ENCODE measurements at regions not wholly inside any gene's neighbourhood (a gene's known extent, or its start where the extent isn't known, plus 50 kb on each side); places are given as distances from the start of the nearest gene placed in this dataset.
"Not testable (repeated sequence)": the region's sequence is repeated elsewhere in the genome, so short reads cannot be mapped to it uniquely, and the experiment has no call there.

DNA sequence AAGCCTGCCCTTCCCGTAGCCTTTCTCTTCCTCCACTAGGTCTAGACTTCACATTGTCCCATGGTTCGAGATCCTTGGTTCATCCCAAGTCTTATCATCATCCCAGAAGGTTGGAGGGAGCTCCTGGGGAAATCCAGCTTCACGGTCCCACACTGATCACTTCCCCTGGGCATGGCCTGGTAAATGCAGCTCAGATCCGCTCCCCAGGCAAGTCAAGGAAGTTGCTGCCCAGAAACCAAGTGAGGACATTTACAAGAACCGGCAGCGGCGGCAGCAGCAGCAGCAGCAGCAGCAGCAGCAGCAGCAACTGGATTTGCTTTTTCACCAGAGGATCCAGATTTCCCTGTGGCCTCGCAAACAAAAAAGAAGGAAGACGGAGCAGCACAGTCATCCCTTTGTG, 339.2 kb downstream of the CACNA1B start:
- TF ChIP-seq, protein P1, sequence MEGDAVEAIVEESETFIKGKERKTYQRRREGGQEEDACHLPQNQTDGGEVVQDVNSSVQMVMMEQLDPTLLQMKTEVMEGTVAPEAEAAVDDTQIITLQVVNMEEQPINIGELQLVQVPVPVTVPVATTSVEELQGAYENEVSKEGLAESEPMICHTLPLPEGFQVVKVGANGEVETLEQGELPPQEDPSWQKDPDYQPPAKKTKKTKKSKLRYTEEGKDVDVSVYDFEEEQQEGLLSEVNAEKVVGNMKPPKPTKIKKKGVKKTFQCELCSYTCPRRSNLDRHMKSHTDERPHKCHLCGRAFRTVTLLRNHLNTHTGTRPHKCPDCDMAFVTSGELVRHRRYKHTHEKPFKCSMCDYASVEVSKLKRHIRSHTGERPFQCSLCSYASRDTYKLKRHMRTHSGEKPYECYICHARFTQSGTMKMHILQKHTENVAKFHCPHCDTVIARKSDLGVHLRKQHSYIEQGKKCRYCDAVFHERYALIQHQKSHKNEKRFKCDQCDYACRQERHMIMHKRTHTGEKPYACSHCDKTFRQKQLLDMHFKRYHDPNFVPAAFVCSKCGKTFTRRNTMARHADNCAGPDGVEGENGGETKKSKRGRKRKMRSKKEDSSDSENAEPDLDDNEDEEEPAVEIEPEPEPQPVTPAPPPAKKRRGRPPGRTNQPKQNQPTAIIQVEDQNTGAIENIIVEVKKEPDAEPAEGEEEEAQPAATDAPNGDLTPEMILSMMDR (IDR thresholded peaks at IDR 0.05): not testable (repeated sequence)
- not testable (repeated sequence) for TF ChIP-seq POLR2A (IDR thresholded peaks at IDR 0.05)
